ENCODE measurements at regions not wholly inside any gene's neighbourhood (a gene's known extent, or its start where the extent isn't known, plus 50 kb on each side); places are given as distances from the start of the nearest gene placed in this dataset.

DNA sequence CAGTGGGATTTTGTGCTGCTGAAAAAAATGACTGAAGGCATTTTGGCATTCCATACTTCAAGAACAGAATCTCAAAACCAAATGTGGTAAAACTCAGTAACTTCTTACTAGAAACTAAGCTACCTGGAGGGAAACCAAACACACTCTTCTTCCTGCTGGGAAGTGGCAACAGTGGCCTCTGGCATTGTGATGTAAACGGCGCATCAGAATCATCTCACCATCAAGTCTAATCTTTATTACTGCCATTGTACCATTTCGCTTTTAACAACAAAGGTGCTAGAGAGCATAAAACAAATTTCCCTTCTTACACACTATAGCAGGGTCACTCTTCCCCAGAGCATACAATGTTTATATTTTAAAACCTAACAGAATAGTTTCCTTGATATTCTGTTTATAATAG, 101.6 kb upstream of the CEP162 start:
- no peak for TF ChIP-seq EZH2 (IDR thresholded peaks at IDR 0.05; ENCODE audit: low read length)
- TF ChIP-seq CTCF (optimal IDR thresholded peaks at IDR 0.05 in 1 of 3, IDR thresholded peaks at IDR 0.05 in 1 of 3, conservative IDR thresholded peaks at IDR 0.05 in 1 of 3; ENCODE audit: extremely low read depth in 1 of 3, insufficient read depth in 2 of 3, low read length in 3 of 3) = no peak

Data from keratinocyte (primary cell).